HG03521 (cell line): ENCODE measurements at regions not wholly inside any gene's neighbourhood (a gene's known extent, or its start where the extent isn't known, plus 50 kb on each side); places are given as distances from the start of the nearest gene placed in this dataset.

Experiments used
- ATAC-seq: cut with Tn5 transposase; IDR thresholded peaks from one replicate; pipeline ENCODE4 v1.9.1; 2021; ENCODE audit warnings: mild to moderate bottlenecking, moderate library complexity; ENCODE audit not compliant: unreplicated experiment

- ATAC-seq: no peak
These were observed 313.4 kb upstream of the DACH1 start for GRCh38 chr13:72180253-72180952.

DNA sequence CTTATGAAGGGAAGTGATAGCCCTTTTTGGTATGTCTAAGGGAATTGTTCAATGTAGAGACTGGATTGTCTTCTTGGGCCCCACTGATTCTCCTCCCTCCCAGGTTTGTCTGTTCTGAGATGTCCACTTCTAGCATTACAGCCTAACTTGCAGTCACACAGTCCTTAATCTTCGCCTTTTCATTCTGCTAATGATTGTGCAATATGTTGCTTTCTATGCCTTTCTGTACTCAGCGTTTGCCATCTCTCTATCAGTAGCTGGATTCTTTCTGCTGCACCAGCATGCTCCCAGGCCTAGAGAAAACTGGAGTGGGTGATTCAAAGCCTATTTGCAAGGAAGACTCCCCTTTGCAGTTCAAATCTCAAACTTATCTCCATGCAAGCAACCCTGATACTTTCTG is 307.5 kb upstream of the DACH1 start:
- no peak for ATAC-seq

DNA sequence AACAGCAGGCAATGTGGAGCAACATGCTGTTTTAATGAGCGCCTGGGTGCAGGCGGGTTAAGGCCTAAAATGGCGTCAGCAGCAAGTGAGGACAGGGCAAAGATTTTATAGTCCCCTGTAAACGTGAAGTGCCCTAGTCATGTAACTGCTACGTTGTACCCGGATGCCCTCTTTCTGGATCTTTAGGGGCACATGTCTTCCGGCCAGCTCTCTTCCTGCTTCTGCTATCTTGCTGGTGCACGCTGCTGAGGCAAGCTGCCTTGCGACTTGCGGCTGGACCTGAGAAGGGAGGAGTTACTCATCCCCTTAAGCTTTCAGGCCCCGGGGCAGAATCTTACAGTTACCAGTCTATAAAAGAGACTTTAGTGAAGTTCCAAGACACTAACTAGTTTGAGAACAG is 303.6 kb upstream of the DACH1 start:
- no peak for ATAC-seq

GRCh38 chr13:72168126-72168855 is 301.3 kb upstream of the DACH1 start:
- ATAC-seq: no peak

DNA sequence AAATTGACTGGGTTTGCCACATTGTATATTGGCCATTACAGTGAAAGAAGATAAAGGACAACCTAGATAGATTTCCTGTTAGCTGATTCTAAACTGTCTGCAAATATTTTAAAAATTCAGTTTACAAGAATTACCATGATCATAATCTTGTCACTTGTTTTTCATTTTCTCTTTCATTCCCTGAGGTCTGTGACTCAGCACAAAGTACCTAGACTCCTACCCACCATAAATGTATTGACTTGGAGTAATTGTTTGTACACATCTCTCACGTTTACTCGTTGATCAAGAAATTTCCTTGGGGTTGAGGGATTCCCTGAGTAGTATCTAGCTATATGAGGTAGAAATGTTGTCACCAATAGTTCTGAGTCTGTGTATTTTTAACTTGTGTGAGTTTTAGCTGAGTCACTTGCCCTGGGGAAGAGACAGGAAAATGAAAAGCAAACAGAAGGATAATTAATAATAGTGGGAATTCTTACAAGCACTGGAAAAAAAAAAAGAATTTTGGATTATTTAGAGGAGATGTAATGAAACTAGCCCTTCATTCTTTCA is 299.2 kb upstream of the DACH1 start:
- ATAC-seq: no peak

- no peak for ATAC-seq
These were observed 298.3 kb upstream of the DACH1 start for GRCh38 chr13:72165276-72165675.

- no peak for ATAC-seq
These were observed 297.8 kb upstream of the DACH1 start for GRCh38 chr13:72164811-72165210.

DNA sequence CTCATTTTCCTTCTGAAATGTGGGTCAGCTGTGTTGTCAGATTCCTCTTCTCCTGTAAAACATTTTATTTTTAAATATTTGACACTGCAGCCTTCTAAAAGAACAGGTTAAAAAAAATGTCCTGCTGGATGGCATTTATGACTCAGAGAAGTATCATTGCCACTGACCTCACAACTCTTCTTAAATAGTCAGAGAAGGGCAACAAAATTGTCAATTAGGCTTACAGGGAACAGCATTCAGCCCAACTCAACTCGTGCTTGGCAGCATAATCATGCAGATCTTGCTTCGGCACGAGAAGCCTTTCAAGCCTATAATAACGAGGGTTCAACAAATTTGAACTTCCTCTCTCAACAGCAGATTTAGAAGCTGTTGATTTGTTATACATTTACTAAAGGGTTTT is 296.7 kb upstream of the DACH1 start:
- no peak for ATAC-seq

DNA sequence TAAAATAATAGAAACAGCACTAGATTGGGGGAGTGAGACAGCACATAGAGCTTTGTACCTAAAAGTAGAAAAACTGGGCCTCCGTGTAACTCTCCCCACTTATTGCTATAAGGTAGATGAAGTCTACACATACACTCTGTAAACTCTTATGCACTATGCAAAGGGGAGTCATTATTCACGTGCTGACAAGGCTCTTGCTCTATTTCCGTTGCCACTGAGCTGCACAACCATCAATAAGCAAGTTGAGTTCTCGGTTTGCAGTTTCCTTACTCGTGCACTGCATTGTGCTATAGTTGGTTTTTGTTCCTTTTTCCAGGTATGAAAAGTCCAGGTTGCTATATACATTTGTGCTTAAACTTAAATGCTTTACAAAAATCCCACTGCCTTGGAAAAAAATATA is 294.0 kb upstream of the DACH1 start:
- no peak for ATAC-seq

- no peak for ATAC-seq
These were observed 289.8 kb upstream of the DACH1 start for GRCh38 chr13:72156760-72157159.

DNA sequence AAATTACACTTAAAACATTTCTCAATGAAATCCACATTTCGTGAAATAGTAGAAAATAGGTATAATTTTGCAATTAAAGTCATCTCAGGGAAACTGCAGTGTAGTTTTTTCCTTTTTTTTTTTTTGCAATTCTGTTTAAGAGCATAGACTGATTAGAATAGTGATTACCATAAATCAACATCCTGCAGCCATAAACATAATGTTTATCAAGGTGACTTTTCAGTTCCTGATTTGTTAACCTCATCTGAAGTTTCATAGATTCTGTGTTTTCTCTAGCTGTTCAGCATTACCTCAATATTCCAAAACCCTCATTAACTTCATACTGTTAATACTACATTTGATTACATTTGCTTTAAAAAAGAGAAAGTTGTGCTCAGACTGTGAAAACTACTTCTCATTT is 286.3 kb upstream of the DACH1 start:
- ATAC-seq: no peak

- no peak for ATAC-seq
These were observed 284.2 kb upstream of the DACH1 start for GRCh38 chr13:72151241-72151640.

DNA sequence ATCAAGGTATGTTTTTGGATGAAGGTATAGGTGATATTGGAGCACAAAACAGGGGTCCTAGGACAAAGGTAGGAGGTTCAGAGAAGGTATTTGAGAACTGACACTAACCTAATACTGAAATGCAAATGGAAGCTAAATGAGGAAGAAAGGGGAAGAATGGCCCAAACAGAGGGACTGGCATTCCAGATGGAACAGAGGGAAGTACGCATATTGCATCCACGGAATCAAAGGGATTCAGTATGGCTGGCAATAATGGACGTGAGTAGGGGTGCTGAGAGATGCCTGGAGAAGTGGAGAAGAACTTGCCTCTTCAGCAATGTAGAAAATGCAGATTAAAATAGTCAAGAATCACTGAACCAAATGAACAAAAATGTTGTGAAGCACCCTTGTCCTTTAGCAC is 283.5 kb upstream of the DACH1 start:
- no peak for ATAC-seq

DNA sequence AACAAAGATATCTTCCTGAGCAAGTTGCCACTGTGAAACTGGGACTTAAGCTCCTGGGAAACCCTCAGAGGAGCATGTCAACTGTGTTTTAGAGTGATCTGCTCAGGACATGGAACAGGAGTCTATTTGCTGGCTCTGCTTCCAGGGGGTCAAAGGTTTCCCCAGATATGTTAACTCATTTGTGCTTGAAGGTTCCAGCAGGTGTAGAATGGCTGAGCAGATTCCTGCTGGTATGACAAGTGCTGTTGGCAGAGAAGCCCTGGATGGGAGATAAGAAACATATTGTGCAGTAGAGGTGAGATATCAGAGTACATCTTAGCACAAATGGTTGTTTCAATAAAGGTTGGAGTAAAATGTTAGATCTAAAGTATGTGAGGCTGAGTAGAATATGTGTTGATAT is 282.7 kb upstream of the DACH1 start:
- no peak for ATAC-seq

GRCh38 chr13:72146816-72147215 is 279.8 kb upstream of the DACH1 start:
- no peak for ATAC-seq

DNA sequence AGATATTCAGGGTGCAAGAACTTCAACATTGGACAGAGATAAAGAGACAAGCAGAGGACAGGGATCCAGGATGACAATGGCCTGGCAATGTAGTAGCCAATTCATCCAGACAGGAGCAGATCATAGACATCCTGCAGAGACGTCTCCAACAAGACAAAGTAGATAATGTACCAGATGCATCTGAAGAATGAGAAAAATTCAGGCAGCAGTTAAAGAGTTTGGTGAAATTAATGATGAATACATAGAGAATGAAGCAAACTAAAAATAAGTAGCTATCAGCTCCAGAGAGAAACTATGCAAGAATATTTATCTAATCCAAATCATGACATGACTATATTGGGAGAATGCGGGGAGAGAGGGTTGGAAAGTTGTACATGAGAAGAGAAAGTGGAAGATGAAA is 278.4 kb upstream of the DACH1 start:
- ATAC-seq: no peak

DNA sequence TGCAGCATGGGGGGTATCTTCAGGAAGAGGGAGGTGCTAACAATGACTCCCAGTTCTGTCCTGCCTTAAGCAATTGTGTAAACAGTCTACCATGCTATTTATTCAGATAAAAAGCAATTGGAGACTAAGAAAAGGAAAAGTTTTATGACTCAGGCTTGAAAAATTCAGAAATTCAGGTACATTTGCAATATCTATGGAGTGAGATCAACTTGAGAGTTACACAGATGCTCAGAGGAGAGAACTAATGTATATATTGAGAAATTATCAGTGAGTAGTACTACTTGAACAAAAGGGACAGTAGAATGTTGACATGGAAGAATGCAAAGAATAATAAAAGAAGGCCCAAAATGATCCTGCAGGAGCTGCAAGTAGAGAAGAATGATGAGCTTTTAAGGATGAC is 277.6 kb upstream of the DACH1 start:
- ATAC-seq: no peak

DNA sequence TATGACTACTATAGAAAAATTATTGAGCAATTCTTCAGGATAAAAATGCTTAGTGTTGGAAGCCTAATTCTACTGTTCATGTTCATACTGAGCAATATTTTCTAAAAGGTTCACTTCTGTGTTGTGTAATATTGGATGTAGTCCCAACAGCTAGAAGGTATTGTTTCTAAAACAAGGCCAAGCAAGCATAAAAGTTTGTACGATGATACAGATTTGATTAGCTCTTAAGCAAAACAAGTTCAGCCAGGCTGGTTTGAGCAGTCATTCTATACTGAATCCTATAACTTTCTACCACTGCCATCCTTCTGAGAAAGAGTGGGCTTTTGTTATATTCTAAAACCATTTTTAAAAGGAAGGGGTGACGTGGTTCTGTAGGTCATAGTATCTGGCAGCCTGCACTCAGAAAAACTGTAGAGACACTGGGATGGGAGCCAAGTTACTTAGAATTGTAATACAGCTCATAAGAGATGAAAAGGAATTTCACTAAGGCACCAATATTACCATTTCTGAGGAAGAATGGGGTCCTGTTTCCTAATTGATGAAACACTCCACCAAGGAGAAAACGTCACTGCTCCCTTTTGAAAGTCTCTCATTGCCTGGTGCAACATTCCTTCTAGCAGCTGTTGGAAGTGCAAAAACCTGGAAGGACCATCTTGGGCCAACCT is 275.0 kb upstream of the DACH1 start:
- ATAC-seq: no peak

GRCh38 chr13:72139192-72139591 is 272.2 kb upstream of the DACH1 start:
- ATAC-seq: no peak

DNA sequence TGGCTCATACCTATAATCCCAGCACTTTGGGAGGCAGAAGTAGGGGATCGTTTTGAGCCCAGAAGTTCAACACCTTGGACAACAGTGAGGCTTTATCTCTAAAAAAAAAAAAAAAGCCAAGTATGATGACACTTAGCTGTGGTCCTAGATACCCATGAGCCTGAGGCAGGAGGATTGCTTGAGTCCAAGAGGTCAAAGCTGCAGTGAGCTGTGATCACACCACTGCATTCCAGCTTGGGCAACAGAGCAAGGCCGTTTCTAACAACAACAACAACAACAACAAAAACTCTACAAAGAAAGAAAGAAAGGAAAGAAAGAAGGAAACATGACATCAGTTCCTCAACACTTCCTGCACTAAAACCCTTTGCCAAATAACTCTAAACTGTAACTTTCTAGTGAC is 265.1 kb upstream of the DACH1 start:
- ATAC-seq: no peak

DNA sequence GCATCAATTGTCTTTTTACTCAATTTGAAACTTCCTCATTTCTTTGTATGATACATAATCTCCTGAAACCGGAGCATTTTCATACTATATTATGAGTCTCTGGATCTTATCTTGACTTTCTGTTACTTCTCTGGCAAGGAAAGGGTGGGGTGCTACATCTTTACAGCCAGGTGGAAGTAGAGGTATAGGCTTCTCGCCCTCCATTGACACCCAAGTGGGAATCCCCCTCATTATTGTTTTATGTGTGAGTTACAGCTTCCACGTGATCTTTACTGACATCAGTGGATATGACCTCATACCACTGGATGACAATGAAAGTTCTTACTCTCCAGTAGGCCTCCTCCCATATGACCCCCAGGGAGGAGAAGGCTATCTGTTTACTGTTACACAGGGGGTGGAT is 262.1 kb upstream of the DACH1 start:
- no peak for ATAC-seq

GRCh38 chr13:72127031-72127430 is 260.0 kb upstream of the DACH1 start:
- ATAC-seq: no peak
